Psoas muscle (tissue), 7 donors: ENCODE measurements at regions not wholly inside any gene's neighbourhood (a gene's known extent, or its start where the extent isn't known, plus 50 kb on each side); places are given as distances from the start of the nearest gene placed in this dataset.
A peak's percentile ranks its signal among the peaks of the same experiment; 100 is the strongest.

Experiments
- ATAC-seq, 4 donors: fragments of 200-7000 bp; cut with Tn5 transposase; one replicate each; pipeline ENCODE4 v1.9.1; 2020; ENCODE audit warnings: moderate library complexity in 3 of 4, mild to moderate bottlenecking in 2 of 4
- DNase-seq, 2 donors: peaks; one replicate each; pipeline ENCODE4 v3.0.0-alpha.2; 2020
- H3K27ac ChIP-seq: fragments of 200-600 bp; one replicate; pipeline ENCODE4 v1.8.0; 2022
- H3K27me3 ChIP-seq, 3 donors: fragments of 200-600 bp in 1 of 3; one replicate each; pipeline versions ENCODE4 v1.6.1 to v1.8.0; 2013 to 2022; ENCODE audit warnings: low read length in 2 of 3, mild to moderate bottlenecking in 2 of 3, moderate library complexity in 1 of 3; ENCODE audit not compliant: insufficient read depth in 3 of 3
- H3K36me3 ChIP-seq, 2 donors: fragments of 200-600 bp in 1 of 2; one replicate each; pipeline versions ENCODE4 v1.6.1 to v1.8.0; 2013 to 2022; ENCODE audit warnings: low read depth in 1 of 2, mild to moderate bottlenecking in 1 of 2, moderate library complexity in 1 of 2; ENCODE audit not compliant: insufficient read depth in 1 of 2
- H3K4me1 ChIP-seq: fragments of 200-600 bp; one replicate; pipeline ENCODE4 v1.8.0; 2022
- H3K4me3 ChIP-seq: fragments of 200-600 bp; one replicate; pipeline ENCODE4 v1.8.0; 2022; ENCODE audit warnings: mild to moderate bottlenecking
- H3K9me3 ChIP-seq: fragments of 200-600 bp; one replicate; pipeline ENCODE4 v1.8.0; 2022
- CTCF ChIP-seq: fragments of 200-600 bp; IDR thresholded peaks from one replicate; pipeline ENCODE4 v1.8.0; 2022; ENCODE audit warnings: antibody characterized with exemption
- WGBS, 3 donors: extraction: QIAGEN DNeasy Blood & Tissue Kit; methylation state at CpG; one replicate each; pipeline versions ENCODE4 v1.1.6 to v1.1.7; 2013; 5-methylcytosine and 5-hydroxymethylcytosine counted together
- intact Hi-C, 2 donors: fragments of 100-400 bp; cut with DNase I; formaldehyde crosslinking; loops; one replicate each; pipeline versions ENCODE4 v1.11.0 to v1.14.2; 2022
- donor health status: healthy with polysubstance abuse.
- donor health status: DM: no; HTN: no; CAD: no; lungs with moderate emphysema.
- donor health status: Bipolar disorder and iron deficiency.
- donor health status: healthy.
- donor health status: DM: yes; HTN: yes; CAD: no.
- donor health status: DM: no; HTN: no; CAD: no.
- donor health status: DM: yes; HTN: yes; CAD: no.

- H3K9me3 ChIP-seq, result no peaks in the 10 kb centered on the region
- H3K4me1 ChIP-seq, result peaks cover 4% of the 10 kb centered on the region
- TF ChIP-seq CTCF, result no peak
- H3K27ac ChIP-seq, result peak overlapping the region; percentile 56
- H3K4me3 ChIP-seq, result no peak overlapping the region
- 66 to 74% (median 68%) methylated on average over 5 of the region's 5 CpGs for WGBS, 3 donors
- DNase-seq, result no peak
- peak; percentile 6 to 61 (median 39) for ATAC-seq
- no peaks in the 10 kb centered on the region for H3K27me3 ChIP-seq
- H3K36me3 ChIP-seq, result no peaks in the 10 kb centered on the region
- intact Hi-C loops, result loop anchor here in 1 of 2 donors (2.0 kb wide), 1 partner anchor 245 kb away; no protein-coding TSS in a partner anchor
Measured at GRCh38 chr9:109907400-109907799, 127.4 kb downstream of the PALM2AKAP2 start.

GRCh38 chr9:109907810-109908458 lies 127.9 kb downstream of the PALM2AKAP2 start:
- no peak for ATAC-seq
- no peaks in the 10 kb centered on the region for H3K9me3 ChIP-seq
- peaks cover 3% of the 10 kb centered on the region for H3K4me1 ChIP-seq
- no peak overlapping the region for H3K4me3 ChIP-seq
- 76 to 84% (median 79%) methylated on average over 4 of the region's 4 CpGs for WGBS, 3 donors
- no peaks in the 10 kb centered on the region for H3K36me3 ChIP-seq
- no peak for TF ChIP-seq CTCF
- peak overlapping the region; percentile 56 for H3K27ac ChIP-seq
- intact Hi-C loops, result loop anchor here in 1 of 2 donors (2.0 kb wide), 1 partner anchor 245 kb away; no protein-coding TSS in a partner anchor
- DNase-seq, result no peak
- no peaks in the 10 kb centered on the region for H3K27me3 ChIP-seq

GRCh38 chr9:109908459-109909390 lies 128.7 kb downstream of the PALM2AKAP2 start:
- H3K4me3 ChIP-seq, result no peak overlapping the region
- ATAC-seq, result no peak
- H3K4me1 ChIP-seq, result peaks cover 5% of the 10 kb centered on the region
- no peaks in the 10 kb centered on the region for H3K27me3 ChIP-seq
- H3K9me3 ChIP-seq, result no peaks in the 10 kb centered on the region
- WGBS, 3 donors, result 87 to 91% (median 87%) methylated on average over 12 of the region's 12 CpGs
- no peak for DNase-seq
- H3K36me3 ChIP-seq, result no peaks in the 10 kb centered on the region
- intact Hi-C loops, result no loop called here
- H3K27ac ChIP-seq, result peak overlapping the region; percentile 32
- no peak for TF ChIP-seq CTCF

- intact Hi-C loops, result no loop called here
- H3K27me3 ChIP-seq, result no peaks in the 10 kb centered on the region
- H3K4me1 ChIP-seq, result peaks cover 18% of the 10 kb centered on the region
- no peak overlapping the region for H3K4me3 ChIP-seq
- no peak for TF ChIP-seq CTCF
- H3K36me3 ChIP-seq, result no peaks in the 10 kb centered on the region
- 67 to 70% (median 68%) methylated on average over 5 of the region's 5 CpGs for WGBS, 3 donors
- no peaks in the 10 kb centered on the region for H3K9me3 ChIP-seq
- peak in 1 of 4 donors; percentile 31 for ATAC-seq
- DNase-seq, result no peak
- H3K27ac ChIP-seq, result peak overlapping the region; percentile 17
Measured at GRCh38 chr9:109910671-109911518, 130.9 kb downstream of the PALM2AKAP2 start.
